ENCODE measurements at regions not wholly inside any gene's neighbourhood (a gene's known extent, or its start where the extent isn't known, plus 50 kb on each side); places are given as distances from the start of the nearest gene placed in this dataset.

- H3K27me3 Mint-ChIP-seq (ENCODE audit: low read depth), result no peaks in the 10 kb centered on the region
- TF ChIP-seq CTCF (IDR thresholded peaks at IDR 0.05; ENCODE audit: unreplicated experiment), result peak; percentile 16
- peaks cover 3% of the 10 kb centered on the region for H3K4me1 Mint-ChIP-seq
- H3K4me3 Mint-ChIP-seq, result no peak overlapping the region
- DNase-seq (ENCODE audit: low spot score in 2 of 2, unreplicated experiment in 2 of 2), result no peak
- no peak overlapping the region for H3K27ac Mint-ChIP-seq
- H3K36me3 Mint-ChIP-seq, result no peaks in the 10 kb centered on the region
- no peaks in the 10 kb centered on the region for H3K9me3 Mint-ChIP-seq
These were observed 260.4 kb upstream of the P2RY1 start for GRCh38 chr3:152574461-152575079.

GRCh38 chr3:152578769-152579168, 256.2 kb upstream of the P2RY1 start:
- peaks cover 7% of the 10 kb centered on the region for H3K4me1 Mint-ChIP-seq
- no peak overlapping the region for H3K27ac Mint-ChIP-seq
- no peak for TF ChIP-seq CTCF (IDR thresholded peaks at IDR 0.05; ENCODE audit: unreplicated experiment)
- H3K4me3 Mint-ChIP-seq, result no peak overlapping the region
- peaks cover 2% of the 10 kb centered on the region for H3K27me3 Mint-ChIP-seq (ENCODE audit: low read depth)
- H3K9me3 Mint-ChIP-seq, result no peaks in the 10 kb centered on the region
- DNase-seq (ENCODE audit: low spot score in 2 of 2, unreplicated experiment in 2 of 2), result no peak
- no peaks in the 10 kb centered on the region for H3K36me3 Mint-ChIP-seq

- Mint-ChIP-seq H3K27ac (no peak overlapping the region), H3K4me1 (peaks cover 16% of the 10 kb centered on the region), H3K4me3 (no peak overlapping the region), H3K9me3 (no peaks in the 10 kb centered on the region), H3K36me3 (no peaks in the 10 kb centered on the region), H3K27me3 (ENCODE audit: low read depth) (peaks cover 2% of the 10 kb centered on the region)
- no peak for DNase-seq (ENCODE audit: low spot score in 2 of 2, unreplicated experiment in 2 of 2)
- no peak for TF ChIP-seq CTCF (IDR thresholded peaks at IDR 0.05; ENCODE audit: unreplicated experiment)
These were observed 253.0 kb upstream of the P2RY1 start for GRCh38 chr3:152581951-152582350.

GRCh38 chr3:152583963-152584362, 251.0 kb upstream of the P2RY1 start:
- Mint-ChIP-seq H3K9me3 (no peaks in the 10 kb centered on the region), H3K36me3 (no peaks in the 10 kb centered on the region), H3K27ac (peak overlapping the region; percentile 57), H3K4me3 (no peak overlapping the region), H3K27me3 (ENCODE audit: low read depth) (peaks cover 2% of the 10 kb centered on the region), H3K4me1 (peaks cover 16% of the 10 kb centered on the region)
- no peak for DNase-seq (ENCODE audit: low spot score in 2 of 2, unreplicated experiment in 2 of 2)
- TF ChIP-seq CTCF (IDR thresholded peaks at IDR 0.05; ENCODE audit: unreplicated experiment), result no peak

- H3K27ac Mint-ChIP-seq, result no peak overlapping the region
- H3K36me3 Mint-ChIP-seq, result no peaks in the 10 kb centered on the region
- peaks cover 16% of the 10 kb centered on the region for H3K4me1 Mint-ChIP-seq
- H3K9me3 Mint-ChIP-seq, result no peaks in the 10 kb centered on the region
- DNase-seq (ENCODE audit: low spot score in 2 of 2, unreplicated experiment in 2 of 2), result no peak
- H3K27me3 Mint-ChIP-seq (ENCODE audit: low read depth), result peaks cover 2% of the 10 kb centered on the region
- TF ChIP-seq CTCF (IDR thresholded peaks at IDR 0.05; ENCODE audit: unreplicated experiment), result no peak
- H3K4me3 Mint-ChIP-seq, result no peak overlapping the region
These were observed 248.0 kb upstream of the P2RY1 start for GRCh38 chr3:152586974-152587373.

GRCh38 chr3:152587861-152588260, 247.1 kb upstream of the P2RY1 start:
- Mint-ChIP-seq H3K36me3 (no peaks in the 10 kb centered on the region), H3K27ac (no peak overlapping the region), H3K4me3 (no peak overlapping the region), H3K9me3 (no peaks in the 10 kb centered on the region), H3K4me1 (peaks cover 14% of the 10 kb centered on the region), H3K27me3 (ENCODE audit: low read depth) (no peaks in the 10 kb centered on the region)
- no peak for TF ChIP-seq CTCF (IDR thresholded peaks at IDR 0.05; ENCODE audit: unreplicated experiment)
- DNase-seq (ENCODE audit: low spot score in 2 of 2, unreplicated experiment in 2 of 2), result no peak

Measured in mesothelial cell of epicardium (in vitro differentiated cells).